Renal pelvis (tissue), 1 donor: ENCODE measurements at regions not wholly inside any gene's neighbourhood (a gene's known extent, or its start where the extent isn't known, plus 50 kb on each side); places are given as distances from the start of the nearest gene placed in this dataset.

ENCODE experiments used
- DNase-seq: peaks from one replicate; pipeline ENCODE4 v3.0.0-alpha.2; 2013

- DNase-seq: no peak
These were observed 994.2 kb downstream of the UQCRFS1 start for GRCh38 chr19:28218728-28219127.

GRCh38 chr19:28217022-28217421, 995.9 kb downstream of the UQCRFS1 start:
- peak; percentile 19 for DNase-seq

DNA sequence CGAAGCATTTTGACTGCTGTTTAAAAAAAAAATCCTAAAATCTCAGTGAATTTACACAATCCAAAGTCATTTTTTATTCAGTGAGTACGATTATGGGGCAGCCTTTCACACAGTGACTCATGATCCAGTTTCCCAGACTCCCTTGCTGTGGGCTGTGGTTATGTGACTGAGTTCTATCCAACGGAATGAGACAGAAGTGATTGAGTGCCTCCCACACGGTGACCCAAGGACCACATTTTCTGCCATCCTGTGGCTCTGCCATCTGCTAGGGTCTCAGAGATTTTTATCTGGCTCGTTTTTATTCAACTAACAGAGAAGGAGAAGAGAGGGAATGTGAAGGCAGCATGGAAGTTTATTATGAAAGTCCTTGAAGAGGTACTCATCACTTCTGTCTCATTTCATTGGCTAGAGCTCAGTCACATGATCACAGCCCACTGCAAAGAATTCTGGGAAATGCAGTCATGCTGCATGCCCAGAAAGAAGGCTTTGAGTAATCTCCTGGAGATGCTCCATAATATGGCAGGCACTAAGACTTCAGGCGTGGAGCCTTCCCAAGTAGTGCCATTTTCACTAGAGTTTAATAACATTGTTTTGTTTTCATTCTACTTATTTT, 999.4 kb downstream of the UQCRFS1 start:
- DNase-seq: no peak

GRCh38 chr19:28210886-28211285, 1002.1 kb downstream of the UQCRFS1 start:
- no peak for DNase-seq

- DNase-seq: no peak
These were observed 1004.2 kb downstream of the UQCRFS1 start for GRCh38 chr19:28208745-28209144.

- DNase-seq: no peak
These were observed 1005.7 kb downstream of the UQCRFS1 start for GRCh38 chr19:28207244-28207643.

DNA sequence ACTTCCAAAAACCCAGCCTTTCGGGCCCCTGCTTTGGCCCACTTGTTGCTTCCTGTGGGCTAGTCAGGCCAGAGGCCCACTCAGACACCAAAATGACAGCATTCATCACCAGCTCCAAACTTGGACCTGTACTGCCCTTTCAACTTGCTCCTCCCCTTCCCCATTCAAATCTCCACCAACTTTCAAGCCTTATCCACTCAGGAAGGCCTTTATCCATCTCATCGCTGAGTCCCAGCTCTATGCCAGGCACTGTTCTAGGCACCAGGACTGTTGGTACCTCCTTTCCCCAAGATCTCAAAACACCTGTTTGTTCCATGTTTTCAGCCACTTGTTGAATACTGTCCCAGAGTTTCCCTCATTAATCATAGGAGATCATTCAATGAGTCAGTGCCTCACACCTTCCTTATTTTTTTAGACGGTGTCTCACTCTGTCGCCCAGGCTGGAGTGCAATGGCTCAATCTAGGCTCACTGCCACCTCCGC, 1011.4 kb downstream of the UQCRFS1 start:
- no peak for DNase-seq

GRCh38 chr19:28199323-28199722, 1013.6 kb downstream of the UQCRFS1 start:
- no peak for DNase-seq

DNA sequence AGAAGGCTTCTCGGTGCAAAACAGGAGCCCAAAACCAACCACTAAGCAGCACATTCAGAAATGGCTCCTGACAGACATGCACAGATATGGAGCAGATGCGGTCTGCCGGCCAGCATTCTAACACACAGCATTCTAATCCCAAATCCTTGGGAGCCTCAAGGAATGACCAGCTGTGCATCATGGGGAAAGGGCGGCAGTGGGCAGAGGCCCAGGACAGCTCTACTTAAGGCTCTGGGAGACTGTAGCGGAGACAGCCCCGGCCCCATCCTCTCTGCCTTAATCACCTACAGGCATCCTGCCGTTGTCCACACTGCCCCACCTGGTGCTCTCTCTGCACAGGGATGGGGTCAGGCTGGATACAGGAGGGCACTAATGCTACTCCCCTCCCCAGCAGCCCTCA, 1016.0 kb downstream of the UQCRFS1 start:
- no peak for DNase-seq

DNA sequence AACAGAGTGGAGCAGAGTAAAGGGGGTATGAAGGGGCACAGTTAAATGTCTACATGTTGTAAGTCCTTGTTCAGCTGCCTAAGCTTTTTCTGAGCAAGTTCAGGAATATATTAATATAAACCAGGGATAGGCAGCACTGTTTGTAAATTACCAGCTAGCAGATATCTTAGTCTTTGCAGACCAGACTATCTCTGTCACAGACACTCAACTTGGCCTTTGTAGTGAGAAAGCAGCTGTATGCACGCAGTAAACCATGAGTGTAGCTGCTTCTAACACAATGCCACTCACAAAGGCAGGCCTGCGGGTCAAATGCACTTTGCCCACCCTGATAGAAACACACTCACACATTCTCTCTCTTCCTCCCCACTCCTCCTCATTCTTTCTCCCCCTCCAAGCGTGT, 1016.9 kb downstream of the UQCRFS1 start:
- no peak for DNase-seq

- DNase-seq: no peak
These were observed 1027.3 kb downstream of the UQCRFS1 start for GRCh38 chr19:28185646-28186045.

DNA sequence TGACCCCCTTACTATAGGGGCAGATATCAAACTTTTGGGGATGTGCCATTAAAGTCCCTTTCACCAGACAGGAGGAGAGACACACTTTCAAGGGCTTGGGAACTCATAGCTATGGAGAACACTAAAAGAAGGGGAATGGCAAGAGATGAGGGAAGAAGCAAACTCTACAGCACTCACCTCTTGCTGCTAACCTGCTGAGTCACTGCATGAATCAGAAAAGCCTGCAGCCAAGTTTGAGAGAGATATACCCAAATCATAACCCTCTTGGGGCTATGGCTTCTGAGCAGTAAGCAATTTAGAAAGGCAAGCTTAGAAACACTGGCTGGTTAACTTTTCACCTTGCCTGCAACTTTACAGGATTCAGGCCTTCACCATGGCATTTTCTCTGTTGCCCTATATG, 1028.0 kb downstream of the UQCRFS1 start:
- DNase-seq: no peak

- DNase-seq: no peak
These were observed 1036.8 kb downstream of the UQCRFS1 start for GRCh38 chr19:28176193-28176592.

- no peak for DNase-seq
These were observed 1041.0 kb downstream of the UQCRFS1 start for GRCh38 chr19:28171983-28172382.

DNA sequence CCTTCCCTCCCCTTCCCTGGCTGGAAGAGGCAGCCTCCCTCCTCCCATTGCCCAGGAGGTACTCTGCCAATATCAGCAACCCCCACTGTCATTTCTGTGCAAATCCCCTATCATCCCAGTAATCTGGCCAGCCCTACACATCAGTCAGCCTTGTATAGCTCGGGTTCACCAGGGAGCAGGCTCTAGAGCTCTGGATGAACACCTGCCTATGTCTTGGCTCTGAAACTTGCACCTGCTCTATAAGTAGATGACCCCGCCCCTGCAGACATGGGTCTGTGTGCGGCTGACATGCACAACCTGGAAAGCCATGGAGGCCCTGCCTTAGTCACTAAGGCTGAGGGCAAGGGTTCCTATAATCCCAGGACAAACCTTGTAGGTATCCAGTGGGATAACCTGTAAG, 1042.9 kb downstream of the UQCRFS1 start:
- no peak for DNase-seq

DNA sequence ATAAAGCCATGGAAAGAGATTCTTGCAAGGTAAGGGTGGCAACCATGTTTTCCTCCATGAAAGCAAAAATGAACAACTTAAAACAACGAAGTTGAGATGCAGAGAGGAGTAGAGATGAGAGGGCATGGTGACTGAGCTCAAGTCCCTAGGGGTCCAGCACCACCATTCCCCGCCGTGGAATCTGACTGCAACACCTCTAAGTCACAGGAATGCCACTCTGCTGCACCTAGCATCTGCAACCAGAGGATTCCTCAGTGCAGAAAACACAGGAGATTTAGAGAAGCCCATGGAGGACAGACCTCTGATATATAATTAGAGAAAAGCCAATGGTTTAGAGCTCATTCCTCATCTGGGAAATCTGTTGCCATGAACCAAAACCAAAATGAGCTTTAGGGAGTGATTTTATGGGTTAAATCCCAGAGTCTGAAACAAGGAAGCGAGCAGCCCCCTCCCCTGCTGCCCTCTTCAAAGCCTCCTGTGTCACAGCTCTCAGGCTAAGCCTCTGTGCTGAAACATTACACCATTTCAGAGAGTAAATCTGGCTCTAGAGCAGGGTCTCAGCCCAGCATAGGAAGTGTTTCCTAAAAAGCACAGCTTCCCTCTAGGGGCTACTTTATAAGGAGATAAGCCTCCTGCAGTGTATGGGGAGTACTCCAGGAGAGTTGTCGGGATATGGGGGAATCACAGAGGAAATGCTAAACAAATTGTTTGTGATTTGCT, 1043.6 kb downstream of the UQCRFS1 start:
- peak; percentile 36 for DNase-seq

- DNase-seq: no peak
These were observed 1044.4 kb downstream of the UQCRFS1 start for GRCh38 chr19:28168557-28168956.

DNA sequence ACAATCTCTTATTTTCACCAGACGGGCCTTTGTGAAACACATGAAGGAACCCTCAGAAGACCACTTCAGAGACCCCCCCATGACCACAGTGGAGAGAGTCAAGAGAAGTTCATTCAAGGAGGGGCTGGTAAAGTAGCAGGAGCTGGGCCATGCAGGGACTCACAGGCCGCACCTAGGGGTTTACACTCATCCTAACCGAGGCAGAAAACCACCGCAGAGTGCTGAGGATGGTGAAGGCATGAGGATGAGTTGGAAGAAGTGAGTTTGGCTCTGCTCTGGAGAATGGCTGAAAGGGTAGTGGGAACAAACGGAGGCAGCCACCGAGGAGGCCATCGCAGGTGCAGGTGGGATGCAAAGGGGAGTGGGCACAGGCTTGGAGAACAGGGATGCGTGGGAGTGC, 1046.9 kb downstream of the UQCRFS1 start:
- no peak for DNase-seq

GRCh38 chr19:28164214-28164613, 1048.7 kb downstream of the UQCRFS1 start:
- DNase-seq: no peak

GRCh38 chr19:28159065-28159464, 1053.9 kb downstream of the UQCRFS1 start:
- no peak for DNase-seq

- DNase-seq: no peak
These were observed 1057.7 kb downstream of the UQCRFS1 start for GRCh38 chr19:28155265-28155664.

DNA sequence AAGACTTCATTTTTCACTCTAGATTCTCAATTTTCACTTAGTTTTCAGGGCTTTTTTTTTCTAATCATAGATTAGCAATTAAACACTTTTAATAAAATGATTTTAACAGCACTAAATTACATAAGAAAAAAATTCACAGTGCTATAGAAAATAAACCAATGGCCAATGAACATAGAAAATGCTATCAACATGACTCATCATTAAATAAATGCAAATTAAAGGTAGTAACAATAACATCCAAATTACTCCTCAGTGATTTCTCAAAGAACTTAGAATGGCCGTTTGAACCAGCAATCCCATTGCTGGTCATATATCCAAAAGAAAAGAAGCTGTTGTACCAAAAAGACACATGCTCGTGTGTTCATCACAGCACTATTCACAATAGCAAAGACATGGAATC, 1058.9 kb downstream of the UQCRFS1 start:
- DNase-seq: no peak

DNA sequence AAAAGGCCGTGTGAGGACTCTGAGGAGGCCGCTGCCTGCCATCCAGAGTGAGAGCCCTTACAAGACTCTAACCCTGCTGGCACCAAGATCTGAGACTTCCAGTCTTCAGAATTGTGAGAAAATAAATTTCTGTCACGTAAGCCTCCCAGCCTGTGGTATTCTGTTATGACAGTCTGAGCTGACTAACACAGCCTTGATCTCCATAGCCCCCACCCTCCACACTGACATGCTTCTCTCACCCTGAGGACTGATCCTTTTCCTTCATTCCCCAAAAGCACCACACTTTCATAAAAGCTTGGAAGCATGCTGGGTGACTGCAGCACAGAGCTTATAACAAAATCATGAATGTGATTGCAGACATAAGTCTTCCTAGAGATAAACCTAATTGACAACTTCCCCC, 1059.8 kb downstream of the UQCRFS1 start:
- no peak for DNase-seq

GRCh38 chr19:28152195-28152594, 1060.8 kb downstream of the UQCRFS1 start:
- no peak for DNase-seq
